ENCODE measurements at regions not wholly inside any gene's neighbourhood (a gene's known extent, or its start where the extent isn't known, plus 50 kb on each side); places are given as distances from the start of the nearest gene placed in this dataset.

DNA sequence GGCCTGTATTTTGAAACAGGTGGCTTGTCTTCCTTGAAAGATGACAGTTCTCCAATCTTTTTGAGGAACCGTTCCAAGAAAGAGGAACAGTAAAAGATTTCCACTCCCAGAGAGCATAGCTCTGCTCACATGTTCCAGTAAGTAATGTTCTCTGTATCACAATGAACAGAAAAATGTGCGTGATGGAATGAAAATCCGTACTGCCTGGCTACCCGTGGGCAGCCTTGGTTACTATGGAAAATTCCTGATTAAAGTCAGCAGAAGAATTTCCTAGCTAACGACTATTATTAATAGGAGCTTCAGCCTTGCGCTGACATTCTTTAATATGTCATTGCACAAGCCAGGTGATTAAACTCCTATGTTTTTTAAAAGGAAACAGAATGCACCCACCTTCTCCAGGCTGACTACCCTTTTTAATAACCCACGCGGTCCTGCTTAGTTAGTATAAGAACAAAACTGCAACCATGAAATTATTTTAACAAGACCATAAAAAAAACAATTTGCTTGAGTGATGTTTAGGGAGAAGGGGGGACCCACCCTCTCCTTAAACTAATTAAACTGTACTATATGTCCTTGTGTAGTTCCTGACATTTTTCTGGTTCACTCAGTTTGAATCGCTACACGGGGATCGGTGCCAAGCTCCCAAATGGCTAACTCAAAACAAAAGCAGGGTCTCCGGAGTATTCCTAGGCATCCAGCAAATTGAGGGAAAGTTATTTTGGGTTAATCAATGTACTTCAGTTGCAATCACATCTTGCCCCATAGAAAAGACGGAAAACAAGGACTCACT lies 54.8 kb upstream of the CPEB4 start:
- no peaks in the 10 kb centered on the region for H3K36me3 Mint-ChIP-seq
- DNase-seq (no peak), ATAC-seq (no peak)
- intact Hi-C loops (cut with micrococcal nuclease) = no loop called here
- Histone ChIP-seq H3K36me3 (ENCODE audit: control insufficient read depth in 2 of 3, insufficient read depth in 3 of 3, low read length in 3 of 3) (no peaks in the 10 kb centered on the region), H3K4me3 (ENCODE audit: low read length) (no peak overlapping the region), H3K9me3 (ENCODE audit: control insufficient read depth in 2 of 3, low read length in 3 of 3) (no peaks in the 10 kb centered on the region), H3K27me3 (ENCODE audit: control insufficient read depth in 2 of 2, insufficient read depth in 2 of 2, low read length in 2 of 2) (no peaks in the 10 kb centered on the region), H3K27ac (ENCODE audit: low read depth, low read length) (no peak overlapping the region), H3K4me1 (ENCODE audit: control insufficient read depth in 2 of 2, insufficient read depth in 2 of 2, low read length in 2 of 2) (no peaks in the 10 kb centered on the region)
- H3K27ac Mint-ChIP-seq = no peak overlapping the region
- ChIA-PET POLR2A (no interaction called here), CTCF (no interaction called here)
- H3K4me3 Mint-ChIP-seq = no peak overlapping the region
- H3K9me3 Mint-ChIP-seq = no peaks in the 10 kb centered on the region
- peaks cover 0 to 7% (median 0%) of the 10 kb centered on the region in 5 donors for H3K27me3 Mint-ChIP-seq
- peaks cover 0 to 3% (median 0%) of the 10 kb centered on the region in 7 donors for H3K4me1 Mint-ChIP-seq

DNA sequence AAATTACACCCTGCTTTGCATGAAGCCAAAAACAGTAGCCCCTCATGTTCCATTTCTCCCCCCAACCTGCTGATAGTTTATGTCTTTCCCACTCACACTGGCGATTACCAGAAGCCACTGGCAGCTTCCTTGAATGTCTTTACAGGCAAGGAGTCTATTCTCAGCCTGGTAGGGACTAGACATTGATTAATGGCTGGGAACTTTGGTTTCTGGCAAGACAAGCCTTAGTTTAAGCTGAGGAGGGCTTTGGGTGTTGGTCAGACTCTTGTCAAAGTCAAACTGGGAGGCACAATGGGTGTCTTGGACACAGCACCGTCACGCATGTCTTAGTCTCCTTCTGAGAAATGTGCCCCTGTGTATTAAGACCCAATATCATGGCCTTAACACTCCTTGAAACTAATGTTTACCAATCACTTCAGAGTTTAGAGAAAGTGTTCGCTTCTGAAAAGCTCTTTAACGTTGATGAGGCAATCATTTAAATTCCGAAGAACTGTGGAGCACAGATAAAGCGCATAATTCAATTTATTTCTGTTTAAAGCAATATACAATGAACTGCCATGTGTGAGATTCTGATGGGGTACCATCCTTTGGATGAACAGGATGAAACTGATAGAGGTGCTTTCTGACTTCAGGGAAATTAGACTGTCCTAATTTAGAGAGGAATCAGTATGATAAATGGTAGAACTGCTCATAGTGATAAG lies 53.9 kb upstream of the CPEB4 start:
- H3K27ac Mint-ChIP-seq = no peak overlapping the region
- DNase-seq = no peak
- no peaks in the 10 kb centered on the region for H3K9me3 Mint-ChIP-seq
- H3K4me1 Mint-ChIP-seq = peaks cover 0 to 3% (median 0%) of the 10 kb centered on the region in 7 donors
- intact Hi-C loops (cut with micrococcal nuclease) = no loop called here
- no peaks in the 10 kb centered on the region for H3K36me3 Mint-ChIP-seq
- no peak for ATAC-seq
- H3K9me3 ChIP-seq (ENCODE audit: control insufficient read depth in 2 of 3, low read length in 3 of 3) = no peaks in the 10 kb centered on the region
- CTCF ChIA-PET = no interaction called here
- no peaks in the 10 kb centered on the region for H3K27me3 ChIP-seq (ENCODE audit: control insufficient read depth in 2 of 2, insufficient read depth in 2 of 2, low read length in 2 of 2)
- no peaks in the 10 kb centered on the region for H3K36me3 ChIP-seq (ENCODE audit: control insufficient read depth in 2 of 3, insufficient read depth in 3 of 3, low read length in 3 of 3)
- H3K27ac ChIP-seq (ENCODE audit: low read depth, low read length) = no peak overlapping the region
- no peaks in the 10 kb centered on the region for H3K4me1 ChIP-seq (ENCODE audit: control insufficient read depth in 2 of 2, insufficient read depth in 2 of 2, low read length in 2 of 2)
- POLR2A ChIA-PET = no interaction called here
- H3K4me3 ChIP-seq (ENCODE audit: low read length) = no peak overlapping the region
- peaks cover 0 to 7% (median 0%) of the 10 kb centered on the region in 5 donors for H3K27me3 Mint-ChIP-seq
- H3K4me3 Mint-ChIP-seq = no peak overlapping the region

DNA sequence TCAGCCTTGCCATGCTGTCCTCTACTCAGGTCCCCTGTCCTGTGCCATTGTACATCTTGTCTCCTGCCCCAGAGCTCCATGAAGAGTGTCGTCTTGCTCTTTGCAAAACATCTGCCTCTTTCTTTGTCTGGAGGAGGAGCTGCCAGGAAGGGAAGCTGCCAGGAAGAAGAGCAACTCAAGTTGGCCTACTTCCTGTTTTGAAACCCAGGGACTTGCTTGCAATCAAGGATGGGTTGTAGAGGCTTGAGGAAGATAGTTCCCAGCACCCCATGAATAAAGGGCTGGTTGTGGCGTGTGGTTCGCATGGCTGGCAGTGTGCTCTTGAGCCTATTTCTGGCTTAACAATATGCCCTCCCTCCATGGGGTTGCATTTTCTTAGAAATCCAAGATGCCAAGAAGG lies 53.0 kb upstream of the CPEB4 start:
- CTCF ChIA-PET = no interaction called here
- intact Hi-C loops (cut with micrococcal nuclease) = no loop called here

DNA sequence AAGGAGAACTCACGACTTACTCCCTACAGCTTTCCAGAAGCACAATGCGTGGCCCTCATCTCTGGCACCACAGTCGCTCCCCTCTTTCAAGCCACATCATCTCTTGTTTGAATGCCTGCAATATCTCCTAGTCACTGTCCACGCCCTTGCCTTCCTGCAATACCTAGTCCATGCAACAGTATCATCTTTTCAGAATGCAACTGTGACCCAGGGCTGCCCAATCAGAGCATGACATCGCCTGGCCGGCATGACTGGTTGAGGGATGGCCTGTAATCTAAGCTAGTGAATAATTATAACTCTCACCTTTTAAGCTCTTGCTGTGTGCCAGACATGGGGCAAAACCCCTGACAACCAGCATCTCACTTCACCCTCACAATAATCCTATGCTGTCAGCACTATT lies 52.5 kb upstream of the CPEB4 start:
- intact Hi-C loops (cut with micrococcal nuclease) = no loop called here
- H3K4me1 ChIP-seq (ENCODE audit: control insufficient read depth in 2 of 2, insufficient read depth in 2 of 2, low read length in 2 of 2) = no peaks in the 10 kb centered on the region

More for the DNA sequence above, 53.0 kb upstream of the CPEB4 start:
- DNase-seq = no peak
- no peak for ATAC-seq
- Histone ChIP-seq H3K27me3 (ENCODE audit: control insufficient read depth in 2 of 2, insufficient read depth in 2 of 2, low read length in 2 of 2) (no peaks in the 10 kb centered on the region), H3K4me3 (ENCODE audit: low read length) (no peak overlapping the region), H3K4me1 (ENCODE audit: control insufficient read depth in 2 of 2, insufficient read depth in 2 of 2, low read length in 2 of 2) (no peaks in the 10 kb centered on the region), H3K9me3 (ENCODE audit: control insufficient read depth in 2 of 3, low read length in 3 of 3) (no peaks in the 10 kb centered on the region), H3K36me3 (ENCODE audit: control insufficient read depth in 2 of 3, insufficient read depth in 3 of 3, low read length in 3 of 3) (no peaks in the 10 kb centered on the region), H3K27ac (ENCODE audit: low read depth, low read length) (no peak overlapping the region)
- Mint-ChIP-seq H3K4me1 (peaks cover 0 to 3% (median 0%) of the 10 kb centered on the region in 7 donors), H3K9me3 (no peaks in the 10 kb centered on the region), H3K27me3 (peaks cover 0 to 7% (median 0%) of the 10 kb centered on the region in 5 donors), H3K27ac (no peak overlapping the region), H3K4me3 (no peak overlapping the region), H3K36me3 (no peaks in the 10 kb centered on the region)
- POLR2A ChIA-PET = no interaction called here

DNA sequence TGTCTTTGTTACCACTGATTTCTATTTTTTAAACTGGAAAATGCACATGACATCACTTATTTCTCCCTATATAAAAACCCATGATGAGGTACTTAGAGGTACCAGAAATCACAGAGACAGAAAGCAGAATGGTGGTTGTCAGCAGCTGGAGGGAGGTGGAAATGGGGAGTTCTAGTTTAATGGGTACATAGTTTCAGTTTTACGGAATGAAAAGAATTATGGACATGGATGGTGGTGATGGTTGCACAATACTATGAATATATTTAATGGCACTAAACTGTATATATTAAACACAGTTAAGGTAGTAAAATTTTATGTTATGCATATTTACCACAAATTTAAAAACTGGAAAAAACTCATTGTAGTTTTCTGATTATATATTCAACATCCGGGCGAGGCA lies 50.5 kb upstream of the CPEB4 start:
- ChIA-PET POLR2A (no interaction called here), CTCF (no interaction called here)
- no peaks in the 10 kb centered on the region for H3K9me3 ChIP-seq (ENCODE audit: control insufficient read depth in 2 of 3, low read length in 3 of 3)
- Mint-ChIP-seq H3K9me3 (no peaks in the 10 kb centered on the region), H3K4me1 (peaks cover 0 to 3% (median 0%) of the 10 kb centered on the region in 7 donors), H3K27ac (no peak overlapping the region), H3K27me3 (peaks cover 0 to 7% (median 0%) of the 10 kb centered on the region in 5 donors), H3K36me3 (no peaks in the 10 kb centered on the region), H3K4me3 (no peak overlapping the region)
- no peak for ATAC-seq
- H3K4me3 ChIP-seq (ENCODE audit: low read length) = no peak overlapping the region
- no peak for DNase-seq
- no peaks in the 10 kb centered on the region for H3K4me1 ChIP-seq (ENCODE audit: control insufficient read depth in 2 of 2, insufficient read depth in 2 of 2, low read length in 2 of 2)
- no peak overlapping the region for H3K27ac ChIP-seq (ENCODE audit: low read depth, low read length)
- intact Hi-C loops (cut with micrococcal nuclease) = no loop called here
- H3K27me3 ChIP-seq (ENCODE audit: control insufficient read depth in 2 of 2, insufficient read depth in 2 of 2, low read length in 2 of 2) = no peaks in the 10 kb centered on the region
- no peaks in the 10 kb centered on the region for H3K36me3 ChIP-seq (ENCODE audit: control insufficient read depth in 2 of 3, insufficient read depth in 3 of 3, low read length in 3 of 3)

More for the DNA sequence above, 52.5 kb upstream of the CPEB4 start:
- Mint-ChIP-seq H3K4me1 (peaks cover 0 to 3% (median 0%) of the 10 kb centered on the region in 7 donors), H3K9me3 (no peaks in the 10 kb centered on the region), H3K4me3 (no peak overlapping the region), H3K27me3 (peaks cover 0 to 7% (median 0%) of the 10 kb centered on the region in 5 donors), H3K27ac (peak overlapping the region in 1 of 9 donors; percentile 18), H3K36me3 (no peaks in the 10 kb centered on the region)
- POLR2A ChIA-PET = no interaction called here
- Histone ChIP-seq H3K9me3 (ENCODE audit: control insufficient read depth in 2 of 3, low read length in 3 of 3) (no peaks in the 10 kb centered on the region), H3K36me3 (ENCODE audit: control insufficient read depth in 2 of 3, insufficient read depth in 3 of 3, low read length in 3 of 3) (no peaks in the 10 kb centered on the region), H3K27ac (ENCODE audit: low read depth, low read length) (no peak overlapping the region), H3K4me3 (ENCODE audit: low read length) (no peak overlapping the region), H3K27me3 (ENCODE audit: control insufficient read depth in 2 of 2, insufficient read depth in 2 of 2, low read length in 2 of 2) (no peaks in the 10 kb centered on the region)
- peak; percentile 47 for ATAC-seq
- CTCF ChIA-PET = no interaction called here
- DNase-seq = no peak

All from naive thymus-derived CD4-positive, alpha-beta T cell (primary cell).